DMS53 (cell line): ENCODE measurements at regions not wholly inside any gene's neighbourhood (a gene's known extent, or its start where the extent isn't known, plus 50 kb on each side); places are given as distances from the start of the nearest gene placed in this dataset.
"Not testable (repeated sequence)": the region's sequence is repeated elsewhere in the genome, so short reads cannot be mapped to it uniquely, and the experiment has no call there.

ENCODE experiments used
- DNase-seq: peaks from one replicate; lab custom pipeline; 2025; lab: John Stamatoyannopoulos, UW

- DNase-seq: no peak
Measured at GRCh38 chr16:59545721-59546120, 811.6 kb upstream of the GOT2 start.

- no peak for DNase-seq
Measured at GRCh38 chr16:59543641-59544040, 809.5 kb upstream of the GOT2 start.

- DNase-seq: no peak
Measured at GRCh38 chr16:59540621-59541020, 806.5 kb upstream of the GOT2 start.

GRCh38 chr16:59535298-59535697 lies 801.2 kb upstream of the GOT2 start:
- DNase-seq: no peak

- no peak for DNase-seq
Measured at GRCh38 chr16:59527206-59527997, 793.3 kb upstream of the GOT2 start.

DNA sequence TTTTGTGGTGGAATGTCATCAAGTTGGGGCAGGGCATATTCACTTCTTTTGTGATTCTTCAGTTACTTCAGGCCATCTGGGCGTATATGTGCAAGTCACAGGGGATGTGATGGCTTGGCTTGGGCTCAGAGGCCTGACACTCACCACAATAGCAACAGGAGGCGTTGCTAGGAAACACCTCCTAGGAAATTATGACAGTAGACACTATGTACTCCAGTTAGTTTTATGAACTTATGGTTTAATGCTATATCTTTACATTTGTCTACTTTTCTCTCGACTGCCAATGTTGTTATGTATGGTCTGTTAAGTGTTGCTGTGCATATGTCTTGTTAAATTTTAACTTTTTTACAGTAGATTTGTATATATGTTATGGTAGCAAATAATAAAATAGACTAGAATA lies 788.7 kb upstream of the GOT2 start:
- DNase-seq: no peak

GRCh38 chr16:59518721-59519120 lies 784.6 kb upstream of the GOT2 start:
- DNase-seq: not testable (repeated sequence)

- no peak for DNase-seq
Measured at GRCh38 chr16:59514651-59515050, 780.5 kb upstream of the GOT2 start.

DNA sequence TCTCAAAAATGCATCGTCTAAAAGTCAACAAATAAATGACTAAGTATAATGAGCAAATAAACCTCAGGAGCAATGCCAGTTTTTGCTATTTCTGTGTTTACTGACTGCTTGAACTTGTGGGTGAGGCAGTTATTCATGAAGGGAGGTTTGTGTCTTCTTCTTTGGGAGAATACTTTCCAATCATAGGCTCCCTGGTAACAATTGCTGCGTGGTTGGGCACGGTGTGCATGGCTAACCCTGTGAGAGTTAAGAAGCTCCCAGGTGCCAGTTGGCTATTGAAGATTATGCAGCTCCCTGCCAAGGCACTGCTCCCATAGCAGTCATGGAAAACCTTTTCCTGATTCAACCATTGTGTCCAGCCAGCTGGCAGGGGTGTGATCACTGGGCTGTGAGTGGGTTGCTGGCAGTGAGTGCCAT lies 775.9 kb upstream of the GOT2 start:
- no peak for DNase-seq

DNA sequence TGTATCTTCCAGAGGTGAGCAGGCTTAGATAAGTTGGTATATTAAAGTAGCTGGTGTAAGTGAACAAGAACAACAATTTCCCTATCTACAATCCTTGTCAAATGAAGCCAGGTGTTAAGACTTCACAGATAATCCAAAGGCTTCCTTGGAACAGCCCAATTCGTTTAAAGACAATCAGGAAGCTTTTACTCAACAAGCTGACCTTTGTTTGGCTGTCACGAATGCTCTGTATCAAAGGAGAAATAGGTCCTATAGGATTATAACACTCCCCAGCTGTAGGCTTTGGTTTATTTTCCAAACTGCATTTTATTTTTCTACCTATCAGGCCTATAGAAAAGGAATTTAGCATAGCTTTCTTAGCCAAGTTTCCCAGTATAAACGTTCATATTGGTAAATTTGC lies 766.5 kb upstream of the GOT2 start:
- no peak for DNase-seq

DNA sequence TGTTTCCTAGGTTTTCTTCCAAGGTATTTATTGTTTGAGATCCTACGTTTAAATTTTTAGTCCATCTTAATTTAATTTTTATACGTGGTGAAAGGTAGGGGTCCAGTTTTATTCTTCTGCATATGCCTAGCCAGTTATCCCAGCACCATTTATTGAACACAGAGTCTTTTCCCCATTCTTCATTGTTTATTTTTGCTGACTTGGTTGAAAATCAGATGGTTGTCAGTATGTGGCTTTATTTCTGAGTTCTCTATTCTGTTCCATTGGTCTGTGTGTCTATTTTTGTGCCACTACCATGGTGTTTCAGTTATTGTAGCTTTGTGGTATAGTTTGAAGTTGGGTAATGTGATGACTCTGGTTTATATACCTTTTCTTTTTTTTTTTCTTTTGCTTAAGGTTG lies 753.0 kb upstream of the GOT2 start:
- DNase-seq: no peak

DNA sequence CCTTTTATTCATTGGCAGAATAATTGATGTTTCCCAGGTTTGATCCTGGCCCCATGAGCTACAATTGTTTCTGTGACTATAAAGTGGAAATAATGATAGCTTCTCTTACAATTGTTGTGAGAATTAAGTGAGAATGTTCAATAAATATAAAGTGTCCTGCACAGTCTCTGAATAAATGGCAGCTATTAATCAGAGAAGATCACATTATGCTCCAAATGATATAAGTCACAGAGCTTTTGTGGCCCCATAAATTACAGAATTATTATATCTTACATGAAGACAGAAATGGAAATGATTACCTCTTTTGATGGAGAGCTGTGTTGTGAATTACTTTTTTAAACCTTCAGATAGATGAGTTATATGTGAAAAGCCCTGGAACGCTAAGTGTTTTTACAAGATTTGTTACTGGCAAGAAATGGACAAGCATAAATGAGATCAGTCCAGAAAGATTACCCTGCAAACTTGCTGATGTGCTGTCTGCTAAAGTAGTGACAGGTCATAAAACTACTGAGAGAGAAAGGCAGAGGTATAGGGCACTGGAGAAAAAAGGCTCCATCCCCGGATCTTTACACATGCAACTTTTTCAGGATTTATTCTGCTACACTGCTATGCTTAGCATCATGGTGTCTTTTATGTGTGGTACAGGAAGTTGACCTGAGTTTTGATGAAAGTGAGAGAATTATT lies 750.9 kb upstream of the GOT2 start:
- no peak for DNase-seq

- no peak for DNase-seq
Measured at GRCh38 chr16:59478838-59479237, 744.7 kb upstream of the GOT2 start.

GRCh38 chr16:59470556-59470955 lies 736.4 kb upstream of the GOT2 start:
- DNase-seq: no peak

DNA sequence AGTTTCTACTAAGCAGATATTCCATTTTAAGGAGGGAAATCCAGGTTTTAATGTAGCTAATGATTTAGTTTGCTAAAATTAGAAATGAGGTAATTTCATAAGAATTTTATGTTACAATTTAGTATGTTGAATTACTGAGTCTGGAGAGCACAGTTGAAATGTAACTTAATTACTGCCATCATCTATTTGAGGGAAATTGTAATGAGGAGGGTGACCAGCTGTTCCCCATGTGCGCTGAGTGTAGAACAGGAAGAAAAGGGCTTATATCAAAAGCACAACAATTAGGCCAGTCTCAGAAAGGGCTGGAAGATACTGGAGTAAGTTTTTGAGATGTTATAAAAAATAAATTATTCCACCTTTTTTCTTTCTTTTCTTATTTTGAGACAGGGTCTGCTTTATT lies 735.1 kb upstream of the GOT2 start:
- DNase-seq: no peak

- DNase-seq: no peak
Measured at GRCh38 chr16:59463776-59464175, 729.7 kb upstream of the GOT2 start.

DNA sequence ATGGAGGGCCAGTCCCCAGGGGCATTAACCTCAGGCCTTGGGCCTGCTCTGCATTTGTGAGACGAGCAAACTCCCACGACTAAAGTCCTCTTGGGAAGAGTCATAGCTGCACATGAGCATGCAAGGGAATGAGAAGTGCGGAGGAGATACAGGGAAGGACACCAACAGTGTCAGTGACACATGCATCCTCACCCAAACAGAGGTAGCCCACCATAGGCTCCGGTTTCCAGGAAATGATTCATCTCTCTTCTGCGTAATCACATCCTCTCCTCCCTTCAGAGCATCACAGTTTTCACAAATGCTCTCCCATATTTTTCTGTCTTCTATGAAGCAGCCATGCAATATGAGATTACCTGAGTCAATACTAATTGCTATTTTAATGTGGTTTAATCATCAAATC lies 725.7 kb upstream of the GOT2 start:
- no peak for DNase-seq

DNA sequence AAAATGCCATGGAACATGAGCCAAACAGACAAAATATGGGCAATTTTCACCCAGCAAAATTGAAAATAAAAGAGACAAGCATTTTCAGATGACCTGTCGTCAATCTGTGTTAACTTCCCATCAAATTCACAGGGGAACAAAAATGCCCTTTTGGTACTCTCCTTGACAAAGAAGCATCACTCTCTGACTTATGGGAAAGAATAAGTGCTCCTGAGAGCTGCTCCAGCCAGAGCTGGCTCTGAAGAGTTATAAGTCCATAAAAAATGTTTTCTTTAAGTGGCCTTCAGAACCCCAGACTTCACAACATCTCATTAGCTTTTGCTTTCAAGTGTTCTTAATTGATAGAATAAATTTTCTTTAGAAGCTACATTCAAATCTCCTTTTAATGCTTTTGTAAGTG lies 721.4 kb upstream of the GOT2 start:
- no peak for DNase-seq

DNA sequence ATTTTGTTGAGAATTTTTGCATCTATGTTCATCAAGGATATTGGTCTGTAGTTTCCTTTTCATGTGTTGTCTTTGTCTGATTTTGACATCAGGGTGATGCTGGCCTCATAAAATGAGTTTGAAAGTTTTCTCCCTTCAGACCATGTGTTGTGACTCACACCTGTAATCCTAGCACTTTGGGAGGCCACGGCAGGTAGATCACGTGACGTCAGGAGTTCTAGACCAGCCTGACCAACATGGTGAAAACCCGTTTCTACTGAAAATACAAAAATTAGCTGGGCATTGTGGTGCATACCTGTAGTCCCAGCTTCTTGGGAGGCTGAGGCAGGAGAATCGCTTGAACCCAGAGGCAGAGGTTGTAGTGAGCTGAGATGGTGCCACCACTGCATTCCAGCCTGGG lies 716.4 kb upstream of the GOT2 start:
- not testable (repeated sequence) for DNase-seq

GRCh38 chr16:59440502-59440901 lies 706.4 kb upstream of the GOT2 start:
- no peak for DNase-seq

- DNase-seq: no peak
Measured at GRCh38 chr16:59432896-59433295, 698.8 kb upstream of the GOT2 start.

- no peak for DNase-seq
Measured at GRCh38 chr16:59432276-59432675, 698.2 kb upstream of the GOT2 start.

GRCh38 chr16:59424714-59425273 lies 690.7 kb upstream of the GOT2 start:
- no peak for DNase-seq
